Endothelial cell (in vitro differentiated cells): ENCODE measurements at regions not wholly inside any gene's neighbourhood (a gene's known extent, or its start where the extent isn't known, plus 50 kb on each side); places are given as distances from the start of the nearest gene placed in this dataset.

Source experiments
- DNase-seq: peaks from one replicate; pipeline ENCODE4 v3.0.0; 2021; ENCODE audit warnings: low spot score
- H3K27ac Mint-ChIP-seq: one replicate; pipeline ENCODE4 v1.8.0; 2021; ENCODE audit warnings: mixed read lengths, inconsistent platforms; ENCODE audit not compliant: unreplicated experiment
- H3K27me3 Mint-ChIP-seq: one replicate; pipeline ENCODE4 v1.8.0; 2021; ENCODE audit warnings: mild to moderate bottlenecking, moderate library complexity, mixed read lengths, inconsistent platforms; ENCODE audit not compliant: unreplicated experiment
- H3K36me3 Mint-ChIP-seq: one replicate; pipeline ENCODE4 v1.8.0; 2021; ENCODE audit warnings: mild to moderate bottlenecking, low read depth, mixed read lengths, inconsistent platforms; ENCODE audit not compliant: unreplicated experiment
- H3K4me1 Mint-ChIP-seq: one replicate; pipeline ENCODE4 v1.8.0; 2021; ENCODE audit warnings: mild to moderate bottlenecking, mixed read lengths, inconsistent platforms; ENCODE audit not compliant: unreplicated experiment
- H3K4me3 Mint-ChIP-seq: one replicate; pipeline ENCODE4 v1.8.0; 2021; ENCODE audit warnings: mild to moderate bottlenecking, mixed read lengths, inconsistent platforms; ENCODE audit not compliant: unreplicated experiment
- H3K9me3 Mint-ChIP-seq: one replicate; pipeline ENCODE4 v1.8.0; 2021; ENCODE audit warnings: mixed read lengths, inconsistent platforms; ENCODE audit not compliant: unreplicated experiment
- TF ChIP-seq, protein P1 (sequence below): fragments of 200-600 bp; sonication (generic); IDR thresholded peaks from one replicate; pipeline ENCODE4 v1.5.0; 2021; ENCODE audit warnings: antibody characterized with exemption; ENCODE audit not compliant: unreplicated experiment

DNA sequence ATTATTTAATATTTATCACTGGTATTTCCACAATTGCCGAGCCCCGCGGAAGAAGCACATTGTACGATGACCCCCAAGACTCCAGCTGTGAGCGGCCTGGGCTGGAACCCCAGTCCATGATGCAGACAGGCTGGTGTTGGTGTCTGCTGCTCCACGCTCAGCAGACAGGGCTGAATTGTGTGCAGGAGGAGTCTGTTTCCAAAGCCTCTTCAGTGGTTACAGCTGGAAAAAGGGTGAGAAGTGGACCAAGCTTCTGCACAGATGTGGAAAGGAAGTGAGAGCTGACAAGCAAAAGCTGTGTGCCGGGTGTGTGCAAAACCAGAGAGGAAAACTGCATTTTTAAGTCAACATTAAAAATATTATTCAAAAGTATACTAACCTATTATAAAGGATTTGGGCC lies 500.4 kb downstream of the GALR1 start:
- TF ChIP-seq, protein P1, sequence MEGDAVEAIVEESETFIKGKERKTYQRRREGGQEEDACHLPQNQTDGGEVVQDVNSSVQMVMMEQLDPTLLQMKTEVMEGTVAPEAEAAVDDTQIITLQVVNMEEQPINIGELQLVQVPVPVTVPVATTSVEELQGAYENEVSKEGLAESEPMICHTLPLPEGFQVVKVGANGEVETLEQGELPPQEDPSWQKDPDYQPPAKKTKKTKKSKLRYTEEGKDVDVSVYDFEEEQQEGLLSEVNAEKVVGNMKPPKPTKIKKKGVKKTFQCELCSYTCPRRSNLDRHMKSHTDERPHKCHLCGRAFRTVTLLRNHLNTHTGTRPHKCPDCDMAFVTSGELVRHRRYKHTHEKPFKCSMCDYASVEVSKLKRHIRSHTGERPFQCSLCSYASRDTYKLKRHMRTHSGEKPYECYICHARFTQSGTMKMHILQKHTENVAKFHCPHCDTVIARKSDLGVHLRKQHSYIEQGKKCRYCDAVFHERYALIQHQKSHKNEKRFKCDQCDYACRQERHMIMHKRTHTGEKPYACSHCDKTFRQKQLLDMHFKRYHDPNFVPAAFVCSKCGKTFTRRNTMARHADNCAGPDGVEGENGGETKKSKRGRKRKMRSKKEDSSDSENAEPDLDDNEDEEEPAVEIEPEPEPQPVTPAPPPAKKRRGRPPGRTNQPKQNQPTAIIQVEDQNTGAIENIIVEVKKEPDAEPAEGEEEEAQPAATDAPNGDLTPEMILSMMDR: no peak
- Mint-ChIP-seq H3K9me3 (peaks cover 22% of the 10 kb centered on the region), H3K27me3 (peaks cover 3% of the 10 kb centered on the region), H3K4me1 (no peaks in the 10 kb centered on the region), H3K4me3 (no peak overlapping the region), H3K27ac (no peak overlapping the region), H3K36me3 (peaks cover 8% of the 10 kb centered on the region)
- DNase-seq: no peak

- Mint-ChIP-seq H3K4me1 (no peaks in the 10 kb centered on the region), H3K27me3 (peaks cover 5% of the 10 kb centered on the region), H3K27ac (no peak overlapping the region), H3K9me3 (peaks cover 15% of the 10 kb centered on the region), H3K36me3 (peaks cover 5% of the 10 kb centered on the region), H3K4me3 (no peak overlapping the region)
- DNase-seq: no peak
- TF ChIP-seq, protein P1: no peak
These were observed 504.9 kb downstream of the GALR1 start for GRCh38 chr18:77754475-77755044.

GRCh38 chr18:77755187-77755586 lies 505.5 kb downstream of the GALR1 start:
- DNase-seq: no peak
- no peak overlapping the region for H3K4me3 Mint-ChIP-seq
- no peaks in the 10 kb centered on the region for H3K4me1 Mint-ChIP-seq
- H3K27ac Mint-ChIP-seq: no peak overlapping the region
- peaks cover 11% of the 10 kb centered on the region for H3K36me3 Mint-ChIP-seq
- H3K27me3 Mint-ChIP-seq: peaks cover 5% of the 10 kb centered on the region
- TF ChIP-seq, protein P1: no peak
- H3K9me3 Mint-ChIP-seq: peaks cover 21% of the 10 kb centered on the region

GRCh38 chr18:77761332-77761731 lies 511.7 kb downstream of the GALR1 start:
- TF ChIP-seq, protein P1: no peak
- Mint-ChIP-seq H3K9me3 (peaks cover 26% of the 10 kb centered on the region), H3K36me3 (peaks cover 13% of the 10 kb centered on the region), H3K4me3 (no peak overlapping the region), H3K27me3 (peaks cover 5% of the 10 kb centered on the region), H3K27ac (no peak overlapping the region), H3K4me1 (no peaks in the 10 kb centered on the region)
- no peak for DNase-seq

DNA sequence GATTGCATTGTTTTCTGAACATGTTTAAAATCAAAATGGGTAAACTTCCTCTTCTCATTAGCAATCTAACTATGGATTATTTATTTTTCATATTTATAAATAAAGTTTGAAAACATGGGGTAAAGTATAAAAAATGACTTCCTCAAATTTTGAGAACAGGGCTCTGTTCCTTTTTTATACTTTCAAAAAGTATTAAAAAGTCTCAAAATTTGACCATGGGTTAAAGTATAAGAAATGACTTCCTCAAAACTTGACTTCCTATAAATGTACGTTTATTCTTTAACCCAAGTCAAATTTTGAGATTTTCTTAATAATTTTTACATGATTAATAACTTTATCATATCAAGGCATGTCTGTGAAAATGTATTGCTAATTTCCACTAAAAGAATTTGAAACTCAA lies 512.4 kb downstream of the GALR1 start:
- H3K4me3 Mint-ChIP-seq: no peak overlapping the region
- peaks cover 26% of the 10 kb centered on the region for H3K9me3 Mint-ChIP-seq
- H3K4me1 Mint-ChIP-seq: no peaks in the 10 kb centered on the region
- H3K27ac Mint-ChIP-seq: no peak overlapping the region
- TF ChIP-seq, protein P1: no peak
- peaks cover 13% of the 10 kb centered on the region for H3K36me3 Mint-ChIP-seq
- no peak for DNase-seq
- peaks cover 5% of the 10 kb centered on the region for H3K27me3 Mint-ChIP-seq
